GM04504 (cell line): ENCODE measurements at regions not wholly inside any gene's neighbourhood (a gene's known extent, or its start where the extent isn't known, plus 50 kb on each side); places are given as distances from the start of the nearest gene placed in this dataset.

Experiments used
- DNase-seq: peaks from one replicate; pipeline ENCODE4 v3.0.0-alpha.2; 2012; ENCODE audit warnings: low read depth

DNA sequence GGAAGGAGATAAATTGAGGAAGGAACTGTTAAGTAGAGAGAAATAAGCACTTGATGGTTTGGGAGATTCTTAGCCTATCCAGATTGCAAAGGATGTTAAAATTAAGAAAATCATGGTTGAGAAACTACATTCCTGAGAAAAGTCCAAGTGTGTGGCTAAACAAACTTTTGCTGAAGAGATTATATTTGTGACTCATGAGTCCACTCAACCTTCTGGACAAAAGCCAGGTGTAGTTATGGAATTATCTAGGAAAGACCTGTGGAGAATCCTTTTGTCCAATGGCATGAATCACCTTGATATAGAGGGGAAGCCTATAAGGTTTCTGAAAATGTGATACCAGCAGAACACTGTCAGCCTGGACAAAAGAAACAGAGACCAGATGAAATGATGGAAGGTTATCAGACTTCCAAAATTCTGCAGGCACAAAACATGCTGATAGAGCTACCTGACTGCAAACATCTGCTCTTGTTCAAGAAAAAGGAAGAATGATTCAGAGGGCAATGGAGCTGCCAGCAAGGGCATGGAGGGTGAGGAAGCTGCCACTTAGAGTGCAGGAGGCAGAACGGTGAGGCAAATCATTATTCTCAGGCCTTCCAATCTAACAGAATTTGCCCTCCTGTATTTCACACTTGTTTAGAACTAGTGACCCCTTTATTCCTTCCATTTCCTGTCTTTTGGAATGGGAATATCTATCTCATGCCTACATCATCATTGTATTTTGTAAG lies 300.6 kb upstream of the PRMT6 start:
- DNase-seq: peak; percentile 61

DNA sequence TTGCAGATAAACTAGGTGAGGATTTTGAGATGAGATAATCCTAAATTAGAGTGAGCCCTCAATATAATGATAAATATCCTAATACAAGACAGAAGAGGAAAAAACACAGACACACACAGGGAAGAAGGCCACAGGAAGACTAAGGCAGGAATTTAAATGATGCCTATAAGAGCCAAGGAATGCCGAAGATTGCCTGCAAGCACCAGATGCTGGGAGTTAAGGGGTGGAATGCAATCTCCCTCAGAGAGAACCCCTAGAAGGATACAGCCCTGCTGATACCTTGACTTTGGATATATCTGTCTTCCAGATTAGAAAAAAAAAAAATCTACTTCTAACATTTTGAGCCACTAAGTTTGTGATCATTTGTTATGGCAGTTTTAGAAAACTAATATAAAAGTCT lies 299.7 kb upstream of the PRMT6 start:
- DNase-seq: no peak

DNA sequence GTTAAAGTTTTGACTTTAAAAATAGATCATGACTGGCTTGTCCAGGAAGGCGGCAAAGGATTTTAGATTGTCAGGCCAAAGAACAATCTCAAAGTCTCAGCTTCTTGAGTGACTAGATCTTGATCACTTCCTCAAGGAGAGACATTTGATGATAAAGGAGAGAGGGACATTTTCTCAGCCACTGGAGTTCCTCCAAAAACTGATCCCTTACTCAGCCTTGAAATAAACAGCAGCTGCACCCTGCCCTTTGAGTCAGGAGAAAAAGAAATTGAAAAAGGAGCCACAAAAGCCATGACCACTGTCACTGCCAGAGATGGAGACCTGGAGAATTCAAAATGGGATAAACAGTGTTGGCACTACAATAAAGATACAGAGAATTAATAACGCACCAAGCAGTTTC lies 288.4 kb upstream of the PRMT6 start:
- DNase-seq: no peak

GRCh38 chr1:106768501-106768900 lies 288.0 kb upstream of the PRMT6 start:
- no peak for DNase-seq

DNA sequence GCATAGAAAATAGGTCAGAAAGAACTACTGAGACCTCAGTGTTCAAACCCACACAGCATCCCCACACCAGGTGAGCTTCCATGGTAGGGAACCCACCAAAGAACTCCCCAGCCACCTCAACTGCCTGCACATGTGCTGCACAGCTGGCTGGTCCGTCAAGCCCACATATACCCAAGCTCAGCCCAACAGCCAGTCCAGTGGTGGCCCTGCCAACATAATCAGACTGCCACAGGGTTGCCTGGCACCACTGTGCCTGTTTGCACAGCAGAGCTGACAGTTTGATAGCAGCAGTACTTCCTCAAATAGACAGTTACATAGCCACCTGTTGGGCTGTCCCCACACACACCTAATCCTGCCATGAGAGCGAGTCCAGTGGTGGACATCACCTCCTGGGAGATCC lies 283.3 kb upstream of the PRMT6 start:
- no peak for DNase-seq

GRCh38 chr1:106780066-106780465 lies 276.4 kb upstream of the PRMT6 start:
- no peak for DNase-seq

DNA sequence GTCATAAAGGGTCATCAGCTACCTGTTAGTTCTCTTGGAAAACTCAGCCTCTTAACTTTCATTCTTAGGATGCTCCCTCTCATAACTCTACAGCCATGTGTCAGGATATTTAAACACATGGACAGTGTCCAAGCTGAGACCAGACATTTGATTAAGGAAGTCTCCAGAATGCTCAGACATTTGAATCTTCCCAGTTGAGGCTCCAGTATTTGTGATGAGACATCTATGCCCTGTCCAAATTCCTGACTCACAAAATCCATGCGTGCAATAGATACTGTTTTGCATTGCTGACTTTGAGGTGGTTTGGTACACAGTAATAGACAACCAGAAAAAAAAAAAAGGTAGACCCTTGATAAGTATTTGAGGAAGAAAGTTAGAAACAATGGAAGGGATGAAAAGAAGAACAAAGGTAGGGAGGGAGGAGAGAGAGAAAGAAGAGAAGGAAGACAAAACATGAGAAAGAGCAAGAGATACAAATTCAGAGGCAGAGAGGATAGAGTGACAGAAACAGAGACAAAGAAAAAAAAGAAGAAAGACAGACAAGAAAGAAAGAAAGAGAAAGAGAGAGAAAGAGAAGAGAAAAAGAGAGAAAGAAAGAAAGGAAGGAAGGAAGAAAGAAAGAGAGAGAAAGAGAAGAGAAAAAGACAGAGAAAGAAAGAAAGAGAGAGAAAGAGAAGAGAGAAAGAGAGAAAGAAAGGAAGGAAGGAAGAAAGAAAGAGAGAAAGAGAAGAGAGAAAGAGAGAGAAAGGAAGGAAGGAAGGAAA lies 275.5 kb upstream of the PRMT6 start:
- DNase-seq: peak; percentile 24

GRCh38 chr1:106785176-106785575 lies 271.3 kb upstream of the PRMT6 start:
- DNase-seq: no peak

GRCh38 chr1:106787520-106787919 lies 269.0 kb upstream of the PRMT6 start:
- no peak for DNase-seq

GRCh38 chr1:106789686-106790085 lies 266.8 kb upstream of the PRMT6 start:
- DNase-seq: no peak

- no peak for DNase-seq
These were observed 265.4 kb upstream of the PRMT6 start for GRCh38 chr1:106791041-106791440.

DNA sequence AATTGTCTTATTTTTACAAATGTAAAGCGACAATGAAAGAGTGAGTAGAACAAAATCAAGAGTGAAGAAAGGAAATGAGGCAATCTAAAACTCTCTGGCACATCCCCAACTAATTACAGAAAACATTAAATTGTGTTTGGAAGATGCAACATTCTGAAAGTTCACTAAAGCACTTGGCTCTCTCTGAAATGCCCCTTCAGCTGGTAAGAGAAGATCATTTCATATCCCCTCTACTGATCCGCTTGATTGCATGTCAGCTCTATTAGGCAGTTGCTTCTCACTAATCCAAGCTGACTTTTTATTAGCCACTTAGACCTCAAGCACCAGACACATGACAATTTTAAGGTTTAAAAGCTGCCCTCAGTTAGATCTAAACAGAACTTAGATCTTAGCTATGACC lies 262.8 kb upstream of the PRMT6 start:
- DNase-seq: no peak

DNA sequence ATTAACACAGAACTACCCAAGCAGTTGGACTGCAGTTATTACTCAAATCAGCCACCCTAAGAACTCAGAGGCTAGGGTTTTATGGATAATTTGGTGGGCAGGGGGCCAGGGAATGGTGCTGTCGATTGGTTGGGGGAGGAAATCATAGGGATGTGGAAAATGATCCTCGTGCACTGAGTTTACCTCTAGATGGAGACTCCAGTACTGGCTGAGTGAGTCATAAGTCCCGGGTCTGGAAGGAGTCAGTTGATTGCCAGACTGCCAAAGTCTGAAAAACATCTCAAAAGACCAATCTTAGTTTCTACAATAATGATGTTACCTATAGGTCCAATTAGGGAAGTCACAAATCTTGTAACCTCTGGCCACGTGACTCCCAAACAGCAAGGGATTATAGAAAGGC lies 257.5 kb upstream of the PRMT6 start:
- no peak for DNase-seq

GRCh38 chr1:106802181-106802580 lies 254.3 kb upstream of the PRMT6 start:
- no peak for DNase-seq

DNA sequence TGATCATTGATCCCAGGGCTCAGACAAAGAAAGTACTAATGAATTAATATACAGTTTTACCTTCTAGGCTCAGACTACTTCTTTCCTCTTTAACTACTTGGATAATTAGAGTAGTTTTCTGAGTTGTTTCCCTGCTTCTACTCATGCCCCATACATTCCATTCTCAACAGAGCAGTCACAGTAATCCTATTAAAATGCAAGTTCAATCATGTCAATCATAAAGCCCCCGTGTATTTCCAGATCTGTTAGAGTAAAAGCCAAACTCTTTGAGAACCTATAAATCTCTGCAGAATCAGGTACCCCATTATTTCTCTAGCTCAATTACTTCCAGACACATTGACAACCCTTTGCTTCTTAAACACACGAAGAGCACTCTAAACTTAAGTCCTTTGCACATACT lies 242.1 kb upstream of the PRMT6 start:
- no peak for DNase-seq

DNA sequence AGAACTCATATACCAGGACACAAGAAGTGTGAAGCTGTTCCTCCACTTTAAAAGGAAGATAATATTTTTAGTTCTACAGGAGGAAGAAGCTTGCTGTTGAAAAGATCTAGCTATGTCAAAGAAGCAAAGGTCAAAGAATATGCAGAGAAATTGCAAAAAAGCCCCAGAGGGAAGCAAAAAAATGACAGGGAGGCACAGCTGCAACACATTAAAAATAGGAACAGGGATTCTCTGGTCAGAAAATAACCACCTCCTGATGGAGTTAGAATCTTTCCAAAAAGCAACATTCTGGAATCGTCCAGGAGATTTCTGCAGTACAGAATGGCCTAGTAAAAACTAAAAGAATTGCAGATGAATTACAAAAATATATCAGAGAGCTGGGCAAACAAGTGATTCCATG lies 238.9 kb upstream of the PRMT6 start:
- no peak for DNase-seq

DNA sequence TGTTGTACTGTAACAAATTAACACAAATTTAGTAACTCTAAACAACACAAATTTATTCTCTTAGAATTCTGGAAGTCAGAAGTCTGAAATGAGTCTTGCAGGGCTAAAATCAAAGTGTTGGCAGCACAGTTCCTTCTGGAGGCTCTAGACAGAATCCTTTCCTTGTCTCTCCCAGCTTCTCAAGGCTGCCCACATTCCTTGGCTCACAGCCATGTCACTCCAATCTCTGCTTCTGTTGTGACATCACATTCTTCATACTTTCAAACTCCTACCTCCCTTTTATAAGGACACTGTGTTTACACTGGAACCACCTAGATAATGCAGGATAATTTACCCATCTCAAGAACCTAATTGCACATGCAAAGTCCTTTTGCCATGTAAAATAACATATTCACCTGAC lies 225.0 kb upstream of the PRMT6 start:
- no peak for DNase-seq

DNA sequence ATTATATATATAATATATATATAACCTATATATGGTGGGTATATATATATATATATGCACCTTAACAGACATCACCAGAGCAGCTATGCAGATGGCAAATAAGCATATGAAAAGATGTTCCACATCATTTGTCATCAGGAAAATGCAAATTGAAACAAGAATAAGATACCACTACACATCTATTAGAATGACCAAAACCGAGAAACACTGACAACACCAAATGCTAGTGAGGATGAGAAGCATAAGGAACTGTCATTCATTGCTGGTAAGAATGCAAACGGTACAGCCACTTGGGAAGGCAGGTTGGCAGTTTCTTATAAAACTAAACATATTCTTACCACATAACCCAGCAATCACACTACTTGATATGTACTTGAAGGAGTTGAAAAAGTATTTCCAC lies 219.8 kb upstream of the PRMT6 start:
- DNase-seq: no peak

DNA sequence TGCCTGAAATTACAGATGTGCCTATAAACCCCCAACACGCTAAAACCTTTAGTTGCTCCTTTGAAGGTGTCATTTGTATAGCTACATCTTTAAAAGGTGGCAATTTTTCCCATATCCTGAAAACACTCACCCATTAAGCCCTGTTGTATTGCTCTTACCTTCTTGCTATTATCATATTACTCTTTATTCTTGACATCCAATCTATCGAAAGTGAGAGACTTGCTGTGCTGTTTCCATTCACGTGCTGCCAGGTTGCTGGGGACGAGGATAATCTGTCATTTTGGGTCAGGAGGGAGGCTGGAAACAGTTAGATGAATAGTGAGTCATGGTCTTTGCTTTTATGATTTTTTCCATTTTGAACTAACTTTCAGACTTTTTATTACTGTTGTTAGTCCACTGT lies 213.0 kb upstream of the PRMT6 start:
- DNase-seq: no peak

GRCh38 chr1:106846656-106847055 lies 209.8 kb upstream of the PRMT6 start:
- no peak for DNase-seq

- DNase-seq: no peak
These were observed 195.4 kb upstream of the PRMT6 start for GRCh38 chr1:106861110-106861509.

- DNase-seq: no peak
These were observed 187.6 kb upstream of the PRMT6 start for GRCh38 chr1:106868828-106869227.

DNA sequence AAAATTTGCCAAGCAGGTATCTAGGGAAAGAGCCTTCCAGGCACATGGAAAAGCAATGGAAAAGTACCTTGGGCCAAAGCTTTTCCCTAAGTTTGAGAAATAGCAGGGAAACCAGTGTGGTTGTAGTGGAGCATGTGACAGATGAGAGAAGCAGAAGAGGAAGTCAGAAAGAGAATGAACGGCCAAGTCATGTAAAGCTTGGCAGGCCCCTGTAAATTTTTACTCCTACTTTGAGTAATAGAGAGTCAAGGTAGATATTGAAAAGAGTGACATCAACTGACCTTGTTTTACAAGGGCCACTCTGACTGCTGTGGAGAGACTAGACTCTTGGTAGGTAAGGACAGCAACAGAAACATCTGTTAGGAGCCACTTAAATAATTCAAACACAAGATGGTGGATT lies 180.9 kb upstream of the PRMT6 start:
- no peak for DNase-seq

- no peak for DNase-seq
These were observed 180.1 kb upstream of the PRMT6 start for GRCh38 chr1:106876384-106876783.
